Inflammatory macrophage treated with lipopolysaccharide for 1 hour (primary cell): ENCODE measurements at regions not wholly inside any gene's neighbourhood (a gene's known extent, or its start where the extent isn't known, plus 50 kb on each side); places are given as distances from the start of the nearest gene placed in this dataset.

Experiments
- DNase-seq, 2 donors: peaks; one replicate each; pipeline ENCODE4 v3.0.0-alpha.2; 2020 to 2022

DNA sequence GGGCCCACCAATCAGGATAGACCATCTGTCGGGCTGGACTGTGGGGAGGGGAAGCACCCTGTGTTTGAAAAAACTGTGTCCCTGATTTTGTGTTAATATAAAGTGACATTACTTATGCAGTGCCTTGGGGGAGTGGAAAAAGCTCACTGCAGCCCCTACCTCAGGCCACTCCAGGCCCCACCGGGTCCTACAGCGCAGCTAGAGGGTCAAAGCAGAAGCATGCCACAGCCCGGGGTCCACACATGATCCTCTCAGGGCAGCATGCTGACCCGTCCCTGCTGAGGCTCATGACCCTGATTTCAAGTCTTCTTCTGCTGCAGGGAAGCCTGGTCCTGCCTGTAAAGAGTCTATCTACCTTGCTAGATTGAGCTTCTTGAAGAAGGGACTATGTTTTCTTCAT, 133.0 kb upstream of the PLCB4 start:
- DNase-seq = no peak

DNA sequence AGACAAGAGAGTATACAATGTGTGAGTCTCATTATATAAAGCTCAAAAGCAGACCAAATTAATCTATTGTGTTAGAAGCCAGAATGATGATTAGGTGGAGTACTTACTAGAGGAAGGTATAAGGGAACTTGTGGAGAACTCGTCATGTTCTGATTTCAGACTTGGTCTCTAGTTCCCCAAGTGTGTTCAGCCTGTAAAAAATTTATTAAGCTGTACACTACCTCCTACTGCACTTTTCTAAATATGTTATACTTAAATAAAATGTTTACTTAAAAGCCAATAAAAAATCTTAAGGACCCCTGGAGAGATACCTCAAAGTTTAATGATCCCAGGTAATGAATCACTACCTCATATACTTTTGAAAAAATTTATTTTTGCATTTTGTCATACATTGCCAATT, 130.4 kb upstream of the PLCB4 start:
- no peak for DNase-seq

- peak in 1 of 2 donors; percentile 16 for DNase-seq
Measured at GRCh38 chr20:8940326-8940725, 128.6 kb upstream of the PLCB4 start.

GRCh38 chr20:8943631-8944030, 125.3 kb upstream of the PLCB4 start:
- DNase-seq = peak; percentile 44 to 66

- no peak for DNase-seq
Measured at GRCh38 chr20:8946036-8946940, 122.6 kb upstream of the PLCB4 start.

DNA sequence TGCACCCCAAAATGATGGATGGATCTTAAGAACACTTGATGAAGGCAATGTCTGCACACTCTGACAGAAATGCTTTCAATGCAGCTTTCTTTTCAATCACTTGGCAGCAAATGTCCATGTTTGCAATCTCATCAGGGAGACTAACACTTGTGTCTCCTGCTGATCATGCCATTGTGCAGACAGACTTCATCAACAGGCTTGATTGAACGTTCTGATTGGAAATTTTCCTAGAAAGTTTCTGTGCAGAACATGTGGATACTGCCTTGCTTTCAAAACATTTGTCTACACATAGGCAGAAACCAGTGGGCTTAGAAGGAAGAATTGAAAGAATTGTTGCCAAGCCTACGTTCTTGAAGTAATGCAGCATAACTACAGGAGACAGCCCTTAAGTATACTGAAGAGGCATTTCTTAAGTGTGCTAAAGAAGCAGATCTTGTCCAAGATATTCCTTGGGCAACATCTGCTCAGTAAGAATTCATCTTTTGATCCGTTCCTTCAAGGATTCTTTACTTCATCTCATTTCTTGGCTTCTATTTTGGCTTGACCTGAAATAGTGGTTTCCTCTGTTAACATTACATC, 120.4 kb upstream of the PLCB4 start:
- DNase-seq = no peak

DNA sequence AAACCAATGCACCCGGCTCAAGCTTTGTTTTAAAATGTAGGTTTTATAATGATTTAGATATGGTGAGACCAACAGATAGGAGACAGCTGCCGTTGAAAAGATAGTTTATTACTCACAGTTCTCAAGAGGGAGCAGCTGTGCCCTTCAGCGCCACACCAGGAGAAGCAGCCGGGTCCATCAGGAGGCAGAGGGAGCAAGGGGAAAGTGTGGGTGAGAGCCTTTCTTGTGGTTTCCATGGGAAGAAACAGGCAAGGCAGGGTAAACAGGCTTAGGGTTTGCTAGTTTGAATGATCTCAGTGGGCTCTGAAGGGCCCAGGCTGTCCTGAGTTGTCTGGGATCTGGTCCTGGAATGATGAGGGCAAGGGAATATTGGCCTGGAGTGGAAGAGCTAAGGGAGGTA, 117.7 kb upstream of the PLCB4 start:
- no peak for DNase-seq

GRCh38 chr20:8952721-8953120, 116.2 kb upstream of the PLCB4 start:
- no peak for DNase-seq

DNA sequence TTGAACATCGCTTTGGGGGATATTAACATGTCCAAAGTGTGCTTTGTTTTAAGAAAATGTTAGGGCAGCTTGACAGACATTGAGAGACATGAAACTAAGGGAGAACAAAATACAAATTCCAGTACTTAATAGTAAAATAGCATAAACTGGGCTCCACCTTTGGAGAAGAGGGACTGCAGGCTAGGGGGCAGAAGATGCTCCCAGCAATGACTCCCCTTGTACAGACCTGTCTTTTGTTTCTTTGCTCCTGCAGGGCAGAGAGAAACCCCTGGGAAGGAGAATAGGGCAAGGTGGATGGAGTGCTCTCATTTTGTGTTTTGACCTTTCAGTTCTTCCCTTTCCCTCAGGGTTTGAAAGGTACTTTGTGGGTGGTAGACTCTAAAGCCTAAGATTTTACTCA, 115.6 kb upstream of the PLCB4 start:
- no peak for DNase-seq

GRCh38 chr20:8960241-8960640, 108.6 kb upstream of the PLCB4 start:
- DNase-seq = no peak

DNA sequence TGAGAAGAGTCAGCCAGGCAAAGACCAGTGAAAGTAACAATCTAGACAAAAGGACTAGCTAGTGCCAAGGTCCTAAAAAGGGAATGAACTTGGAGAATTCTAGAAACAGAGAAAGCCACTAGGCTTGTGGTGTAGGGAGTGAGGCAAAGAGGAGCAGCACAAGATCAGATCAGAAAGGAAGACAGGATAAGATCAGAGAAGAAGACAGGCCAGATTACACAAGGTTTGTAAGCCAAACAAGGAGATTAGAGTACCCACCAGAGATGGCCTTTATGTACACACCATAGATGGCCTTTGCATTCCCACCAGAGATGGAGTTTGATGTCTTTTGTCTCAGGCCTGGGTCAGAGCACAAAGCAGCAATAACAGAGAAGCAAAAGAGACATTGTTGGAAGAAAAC, 105.6 kb upstream of the PLCB4 start:
- DNase-seq = no peak

DNA sequence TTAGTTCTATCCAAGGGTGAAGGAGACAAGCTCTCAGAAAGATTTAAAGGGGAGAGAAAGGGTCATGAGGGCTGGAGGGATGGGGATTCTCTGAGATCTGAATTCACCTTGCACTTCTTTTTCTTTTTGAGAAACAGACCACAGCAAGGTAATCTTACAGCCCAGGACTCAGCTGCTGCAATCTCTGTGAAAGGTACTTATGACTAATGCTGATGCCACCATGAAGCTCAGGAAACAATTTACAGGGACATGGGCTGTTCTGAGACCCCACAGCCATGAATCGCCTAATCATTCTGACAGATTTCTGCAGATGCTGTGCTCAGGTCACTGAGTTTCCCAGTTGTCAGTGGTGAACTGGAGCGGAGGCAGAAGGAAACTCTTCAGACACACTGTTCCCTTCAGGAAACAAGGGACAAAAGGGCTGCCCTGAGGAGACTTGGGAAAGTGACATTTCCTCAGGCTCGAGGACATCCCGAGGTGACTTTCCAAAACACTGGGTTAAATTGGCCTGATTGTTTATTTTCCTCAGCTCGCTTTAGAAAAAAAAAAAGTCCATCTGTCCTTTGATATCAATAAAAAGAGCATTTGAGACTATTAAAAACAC, 103.8 kb upstream of the PLCB4 start:
- DNase-seq = no peak

DNA sequence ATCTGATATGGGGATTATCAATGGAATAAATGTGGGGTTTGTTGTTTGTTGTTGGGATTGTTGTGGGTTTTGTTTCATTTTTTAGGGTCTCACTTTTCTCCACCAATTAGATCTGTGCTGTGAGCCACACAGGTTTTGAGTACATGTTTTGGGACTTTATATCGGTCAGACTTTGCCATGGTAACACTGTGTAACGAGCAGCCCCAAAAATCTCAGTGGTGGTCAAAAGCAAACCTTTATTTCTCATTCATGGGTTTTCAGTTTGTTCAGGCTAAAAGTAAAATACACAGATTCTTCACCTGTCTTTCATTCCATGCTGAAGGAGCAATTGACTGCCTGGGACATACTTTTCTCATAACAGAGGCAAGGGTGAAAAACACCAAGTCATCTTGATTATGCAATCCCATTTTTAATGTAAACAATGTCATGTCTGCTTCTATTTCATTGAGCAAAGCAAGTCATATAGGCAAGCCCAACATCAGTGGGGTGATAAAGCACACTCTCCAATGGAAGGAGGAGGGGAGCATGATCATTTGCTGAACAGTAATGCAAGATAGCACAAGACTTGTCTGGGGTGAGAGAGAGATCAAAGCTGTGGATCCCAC, 101.1 kb upstream of the PLCB4 start:
- DNase-seq = no peak

- no peak for DNase-seq
Measured at GRCh38 chr20:8969146-8969583, 99.7 kb upstream of the PLCB4 start.

- DNase-seq = no peak
Measured at GRCh38 chr20:8971669-8972316, 97.1 kb upstream of the PLCB4 start.

DNA sequence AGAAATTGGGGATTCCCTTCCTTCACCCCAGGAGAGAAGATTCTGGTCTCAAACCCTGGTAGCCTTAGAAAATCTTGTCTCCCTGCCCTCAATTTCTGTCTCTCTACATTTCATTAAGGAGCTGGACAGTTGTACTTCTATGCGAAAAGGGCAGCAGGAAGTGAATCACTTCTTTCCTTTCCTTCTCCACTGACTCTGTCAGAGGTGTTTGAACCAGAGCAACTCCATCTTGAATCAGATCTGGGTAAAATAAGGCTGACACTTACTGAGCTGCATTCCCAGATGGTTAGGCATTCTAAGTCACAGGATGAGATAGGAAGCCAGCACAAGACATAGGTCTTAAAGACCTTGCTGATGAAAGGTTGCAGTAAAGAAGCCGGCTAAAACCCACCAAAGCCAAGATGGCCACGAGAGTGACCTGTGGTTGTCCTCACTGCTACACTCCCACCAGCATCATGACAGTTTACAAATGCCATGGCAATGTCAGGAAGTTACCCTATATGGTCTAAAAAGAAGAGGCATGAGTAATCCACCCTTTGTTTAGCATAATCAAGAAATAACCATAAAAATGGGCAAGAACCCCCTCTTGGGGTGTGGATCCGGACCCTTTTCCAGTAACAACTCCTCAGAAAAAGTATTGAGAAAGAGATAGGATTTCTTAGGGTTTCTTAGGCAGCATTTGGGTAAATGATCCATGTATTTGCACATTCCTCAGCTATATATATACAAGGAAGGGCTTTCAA, 95.8 kb upstream of the PLCB4 start:
- no peak for DNase-seq

- no peak for DNase-seq
Measured at GRCh38 chr20:8974009-8974708, 94.7 kb upstream of the PLCB4 start.

GRCh38 chr20:8981482-8981881, 87.4 kb upstream of the PLCB4 start:
- DNase-seq = no peak

DNA sequence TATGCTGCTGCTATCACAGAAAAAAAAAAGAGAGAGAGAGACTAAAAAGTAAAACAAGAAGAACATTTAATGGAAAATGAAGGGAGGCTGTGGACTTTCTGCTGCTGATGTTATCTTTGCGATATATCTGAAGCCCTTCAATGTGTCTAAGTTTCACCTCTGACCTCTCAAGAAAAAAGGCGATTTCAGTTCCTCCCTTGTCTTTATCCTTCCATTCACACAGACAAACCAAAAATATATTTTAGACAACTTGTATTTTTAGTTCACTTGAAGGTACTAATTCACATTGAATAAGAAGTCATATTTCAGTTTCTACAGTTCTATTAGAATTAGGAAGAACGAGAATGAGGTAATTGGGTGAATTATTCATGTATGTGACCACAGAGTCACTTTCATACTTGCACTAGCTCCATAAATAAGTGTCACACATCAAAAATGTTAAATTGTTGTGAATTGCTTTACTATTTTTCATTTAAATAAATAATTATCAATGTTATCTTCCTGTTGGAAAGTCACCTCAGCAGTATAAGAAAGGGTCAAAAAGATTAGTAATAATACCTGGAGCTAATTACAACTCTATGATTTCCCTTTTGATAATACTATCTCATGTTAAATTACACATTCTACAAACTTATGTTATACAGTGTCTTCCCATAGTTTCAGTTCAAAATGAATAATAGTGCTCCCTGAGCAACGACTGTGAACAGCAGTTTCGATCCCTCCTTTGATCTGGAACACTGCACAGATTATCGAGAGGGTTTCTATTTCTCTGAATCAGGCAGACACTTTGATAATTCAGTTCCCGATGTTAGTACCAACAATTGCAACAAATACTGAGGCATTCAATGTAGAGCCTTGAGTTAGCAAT, 85.2 kb upstream of the PLCB4 start:
- no peak for DNase-seq

DNA sequence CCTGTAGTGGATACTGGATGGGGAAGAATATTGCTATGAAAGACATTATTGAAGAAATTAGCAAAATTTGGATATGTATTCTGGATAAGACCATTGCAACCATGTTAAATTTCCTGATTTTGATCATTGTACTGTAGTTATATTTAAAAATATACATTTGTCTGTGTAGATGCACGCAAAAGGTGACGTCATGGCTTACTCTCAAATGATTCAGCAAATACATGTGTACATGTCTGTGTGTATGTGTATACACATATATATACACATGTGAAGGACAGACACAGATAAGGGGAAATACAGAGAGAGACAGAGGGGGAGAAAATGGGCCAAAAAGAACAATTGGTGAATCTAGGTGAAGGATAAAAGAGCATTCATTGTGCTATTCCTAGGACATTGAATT, 82.3 kb upstream of the PLCB4 start:
- DNase-seq = no peak

- no peak for DNase-seq
Measured at GRCh38 chr20:8990770-8991169, 78.1 kb upstream of the PLCB4 start.
